ENCODE measurements at regions not wholly inside any gene's neighbourhood (a gene's known extent, or its start where the extent isn't known, plus 50 kb on each side); places are given as distances from the start of the nearest gene placed in this dataset.
A peak's percentile ranks its signal among the peaks of the same experiment; 100 is the strongest.

GRCh38 chr9:88812938-88813637 lies 178.2 kb upstream of the S1PR3 start:
- no peak for DNase-seq (ENCODE audit: low read depth, low spot score)

GRCh38 chr9:88813638-88814209 lies 177.5 kb upstream of the S1PR3 start:
- DNase-seq (ENCODE audit: low read depth, low spot score), result no peak

GRCh38 chr9:88814577-88814976 lies 176.7 kb upstream of the S1PR3 start:
- no peak for DNase-seq (ENCODE audit: low read depth, low spot score)

GRCh38 chr9:88816141-88816540 lies 175.1 kb upstream of the S1PR3 start:
- DNase-seq (ENCODE audit: low read depth, low spot score), result no peak

- no peak for DNase-seq (ENCODE audit: low read depth, low spot score)
Observed at GRCh38 chr9:88816591-88816990, 174.7 kb upstream of the S1PR3 start.

- no peak for DNase-seq (ENCODE audit: low read depth, low spot score)
Observed at GRCh38 chr9:88817628-88818027, 173.6 kb upstream of the S1PR3 start.

GRCh38 chr9:88818495-88819201 lies 172.6 kb upstream of the S1PR3 start:
- peak; percentile 55 for DNase-seq (ENCODE audit: low read depth, low spot score)

GRCh38 chr9:88819476-88819875 lies 171.8 kb upstream of the S1PR3 start:
- DNase-seq (ENCODE audit: low read depth, low spot score), result no peak

GRCh38 chr9:88820055-88820454 lies 171.2 kb upstream of the S1PR3 start:
- DNase-seq (ENCODE audit: low read depth, low spot score), result no peak

- DNase-seq (ENCODE audit: low read depth, low spot score), result no peak
Observed at GRCh38 chr9:88821033-88821745, 170.1 kb upstream of the S1PR3 start.

- DNase-seq (ENCODE audit: low read depth, low spot score), result no peak
Observed at GRCh38 chr9:88821746-88822106, 169.5 kb upstream of the S1PR3 start.

GRCh38 chr9:88824711-88825110 lies 166.6 kb upstream of the S1PR3 start:
- no peak for DNase-seq (ENCODE audit: low read depth, low spot score)

GRCh38 chr9:88826181-88826580 lies 165.1 kb upstream of the S1PR3 start:
- DNase-seq (ENCODE audit: low read depth, low spot score), result no peak

- DNase-seq (ENCODE audit: low read depth, low spot score), result peak; percentile 61
Observed at GRCh38 chr9:88826771-88827181, 164.5 kb upstream of the S1PR3 start.

GRCh38 chr9:88828018-88828417 lies 163.2 kb upstream of the S1PR3 start:
- no peak for DNase-seq (ENCODE audit: low read depth, low spot score)

GRCh38 chr9:88828492-88828974 lies 162.7 kb upstream of the S1PR3 start:
- no peak for DNase-seq (ENCODE audit: low read depth, low spot score)

GRCh38 chr9:88829276-88829675 lies 162.0 kb upstream of the S1PR3 start:
- no peak for DNase-seq (ENCODE audit: low read depth, low spot score)

GRCh38 chr9:88831713-88832407 lies 159.4 kb upstream of the S1PR3 start:
- no peak for DNase-seq (ENCODE audit: low read depth, low spot score)

- no peak for DNase-seq (ENCODE audit: low read depth, low spot score)
Observed at GRCh38 chr9:88833946-88834345, 157.3 kb upstream of the S1PR3 start.

- no peak for DNase-seq (ENCODE audit: low read depth, low spot score)
Observed at GRCh38 chr9:88835038-88835466, 156.2 kb upstream of the S1PR3 start.

- DNase-seq (ENCODE audit: low read depth, low spot score), result no peak
Observed at GRCh38 chr9:88835772-88836171, 155.5 kb upstream of the S1PR3 start.

GRCh38 chr9:88837731-88838130 lies 153.5 kb upstream of the S1PR3 start:
- no peak for DNase-seq (ENCODE audit: low read depth, low spot score)
